ENCODE measurements at regions not wholly inside any gene's neighbourhood (a gene's known extent, or its start where the extent isn't known, plus 50 kb on each side); places are given as distances from the start of the nearest gene placed in this dataset.

DNA sequence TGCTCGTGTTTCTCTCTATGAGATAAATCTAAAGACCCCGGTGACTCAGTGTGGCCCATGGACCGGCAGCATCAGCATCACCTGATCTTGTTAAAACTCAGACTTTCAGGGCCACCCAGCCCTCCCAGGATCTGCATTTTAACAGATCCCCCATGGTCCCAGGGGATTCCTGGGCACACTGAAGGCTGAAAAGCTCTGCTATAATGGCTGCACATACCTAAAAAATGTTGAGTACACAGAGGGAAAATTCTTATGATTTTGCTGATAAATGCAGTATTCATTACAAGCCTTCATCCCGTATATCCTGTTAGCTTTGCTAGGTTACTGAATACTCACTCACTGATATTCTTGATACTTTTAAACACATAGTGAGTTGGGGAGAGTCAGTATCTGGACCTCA is 200.5 kb downstream of the MYLK4 start:
- TF ChIP-seq GATA3 (IDR thresholded peaks at IDR 0.05; ENCODE audit: low read depth, low read length), result no peak
- no peak for TF ChIP-seq GATA2 (IDR thresholded peaks at IDR 0.05; ENCODE audit: low read depth, low read length)
